ENCODE measurements at regions not wholly inside any gene's neighbourhood (a gene's known extent, or its start where the extent isn't known, plus 50 kb on each side); places are given as distances from the start of the nearest gene placed in this dataset.

DNA sequence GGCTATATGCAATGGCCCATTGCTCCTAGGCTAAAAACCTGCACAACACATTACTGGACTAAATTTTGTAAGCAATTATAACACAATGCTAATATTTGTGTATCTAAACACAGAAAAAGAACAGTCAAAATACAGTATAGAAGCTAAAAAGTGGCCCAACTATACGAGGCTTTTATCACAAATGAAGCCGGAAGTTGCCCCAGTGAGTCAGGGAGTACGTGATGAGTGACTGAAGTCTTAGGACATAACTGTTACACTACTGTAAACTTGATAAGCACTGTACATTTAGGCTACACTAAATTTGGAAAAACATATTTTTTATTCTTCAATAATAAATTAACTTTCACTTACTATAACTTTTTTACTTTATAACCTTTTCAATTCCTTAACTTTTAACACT, 105.2 kb upstream of the PRR16 start:
- intact Hi-C loops (cut with DNase I), result no loop called here
- Histone ChIP-seq H3K4me3 (no peak overlapping the region), H3K9me3 (no peaks in the 10 kb centered on the region), H3K27me3 (no peaks in the 10 kb centered on the region), H3K27ac (no peak overlapping the region), H3K36me3 (no peaks in the 10 kb centered on the region), H3K4me1 (no peaks in the 10 kb centered on the region)
- DNase-seq (ENCODE audit: extremely low spot score in 2 of 2), result no peak
- TF ChIP-seq POLR2AphosphoS5 (IDR thresholded peaks at IDR 0.05; ENCODE audit: insufficient read depth in 1 of 2, low read depth in 1 of 2), result no peak
- TF ChIP-seq, protein P1, sequence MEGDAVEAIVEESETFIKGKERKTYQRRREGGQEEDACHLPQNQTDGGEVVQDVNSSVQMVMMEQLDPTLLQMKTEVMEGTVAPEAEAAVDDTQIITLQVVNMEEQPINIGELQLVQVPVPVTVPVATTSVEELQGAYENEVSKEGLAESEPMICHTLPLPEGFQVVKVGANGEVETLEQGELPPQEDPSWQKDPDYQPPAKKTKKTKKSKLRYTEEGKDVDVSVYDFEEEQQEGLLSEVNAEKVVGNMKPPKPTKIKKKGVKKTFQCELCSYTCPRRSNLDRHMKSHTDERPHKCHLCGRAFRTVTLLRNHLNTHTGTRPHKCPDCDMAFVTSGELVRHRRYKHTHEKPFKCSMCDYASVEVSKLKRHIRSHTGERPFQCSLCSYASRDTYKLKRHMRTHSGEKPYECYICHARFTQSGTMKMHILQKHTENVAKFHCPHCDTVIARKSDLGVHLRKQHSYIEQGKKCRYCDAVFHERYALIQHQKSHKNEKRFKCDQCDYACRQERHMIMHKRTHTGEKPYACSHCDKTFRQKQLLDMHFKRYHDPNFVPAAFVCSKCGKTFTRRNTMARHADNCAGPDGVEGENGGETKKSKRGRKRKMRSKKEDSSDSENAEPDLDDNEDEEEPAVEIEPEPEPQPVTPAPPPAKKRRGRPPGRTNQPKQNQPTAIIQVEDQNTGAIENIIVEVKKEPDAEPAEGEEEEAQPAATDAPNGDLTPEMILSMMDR (IDR thresholded peaks at IDR 0.05), result no peak

DNA sequence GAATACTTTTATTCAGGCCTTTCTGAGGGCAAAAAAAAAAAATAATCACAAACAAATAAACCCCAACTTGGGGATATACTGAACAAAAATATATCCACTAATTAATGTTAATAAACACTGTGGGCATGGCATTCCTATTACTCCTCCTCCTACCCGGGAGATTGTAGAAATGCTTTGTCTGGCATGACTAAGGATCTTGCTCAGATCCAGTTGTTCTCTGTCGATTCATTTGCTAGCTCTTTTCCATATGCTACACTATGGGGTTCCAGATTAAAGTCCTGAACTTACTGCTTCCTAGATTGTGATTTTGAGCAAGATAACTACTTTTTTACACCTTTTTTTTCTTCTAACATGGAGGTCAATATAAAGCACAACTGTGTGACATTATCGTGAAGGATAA, 102.2 kb upstream of the PRR16 start:
- Histone ChIP-seq H3K27ac (no peak overlapping the region), H3K36me3 (no peaks in the 10 kb centered on the region), H3K9me3 (no peaks in the 10 kb centered on the region), H3K27me3 (no peaks in the 10 kb centered on the region), H3K4me1 (no peaks in the 10 kb centered on the region), H3K4me3 (no peak overlapping the region)
- DNase-seq (ENCODE audit: extremely low spot score in 2 of 2), result no peak
- TF ChIP-seq, protein P1 (IDR thresholded peaks at IDR 0.05), result no peak
- TF ChIP-seq POLR2A (IDR thresholded peaks at IDR 0.05), result no peak
- no peak for TF ChIP-seq POLR2AphosphoS5 (IDR thresholded peaks at IDR 0.05; ENCODE audit: insufficient read depth in 1 of 2, low read depth in 1 of 2)
- intact Hi-C loops (cut with DNase I), result no loop called here

DNA sequence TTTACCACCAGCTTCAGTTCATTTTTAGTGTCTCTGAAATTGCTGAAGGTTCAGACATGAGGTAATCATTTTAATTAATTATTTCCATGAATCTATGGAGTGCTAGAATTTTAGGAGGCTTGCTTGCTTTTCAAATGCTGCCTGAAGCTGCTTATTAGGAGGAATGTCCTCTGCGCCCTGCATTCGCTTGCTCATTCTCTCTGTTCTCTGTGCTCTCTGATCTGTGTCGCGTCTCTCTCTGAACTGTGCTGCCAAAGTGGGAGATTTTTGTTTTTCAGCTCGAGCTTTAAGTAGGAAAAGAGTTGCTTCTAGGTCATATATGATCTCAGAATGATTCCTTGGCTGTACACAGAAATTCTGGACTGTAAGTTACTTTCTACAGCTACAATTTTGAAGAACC, 101.7 kb upstream of the PRR16 start:
- Histone ChIP-seq H3K27me3 (no peaks in the 10 kb centered on the region), H3K36me3 (no peaks in the 10 kb centered on the region), H3K27ac (no peak overlapping the region), H3K4me3 (no peak overlapping the region), H3K9me3 (no peaks in the 10 kb centered on the region), H3K4me1 (no peaks in the 10 kb centered on the region)
- intact Hi-C loops (cut with DNase I), result no loop called here
- no peak for DNase-seq (ENCODE audit: extremely low spot score in 2 of 2)
- TF ChIP-seq, protein P1 (IDR thresholded peaks at IDR 0.05), result no peak
- TF ChIP-seq POLR2AphosphoS5 (IDR thresholded peaks at IDR 0.05; ENCODE audit: insufficient read depth in 1 of 2, low read depth in 1 of 2) (no peak), POLR2A (IDR thresholded peaks at IDR 0.05) (no peak)

DNA sequence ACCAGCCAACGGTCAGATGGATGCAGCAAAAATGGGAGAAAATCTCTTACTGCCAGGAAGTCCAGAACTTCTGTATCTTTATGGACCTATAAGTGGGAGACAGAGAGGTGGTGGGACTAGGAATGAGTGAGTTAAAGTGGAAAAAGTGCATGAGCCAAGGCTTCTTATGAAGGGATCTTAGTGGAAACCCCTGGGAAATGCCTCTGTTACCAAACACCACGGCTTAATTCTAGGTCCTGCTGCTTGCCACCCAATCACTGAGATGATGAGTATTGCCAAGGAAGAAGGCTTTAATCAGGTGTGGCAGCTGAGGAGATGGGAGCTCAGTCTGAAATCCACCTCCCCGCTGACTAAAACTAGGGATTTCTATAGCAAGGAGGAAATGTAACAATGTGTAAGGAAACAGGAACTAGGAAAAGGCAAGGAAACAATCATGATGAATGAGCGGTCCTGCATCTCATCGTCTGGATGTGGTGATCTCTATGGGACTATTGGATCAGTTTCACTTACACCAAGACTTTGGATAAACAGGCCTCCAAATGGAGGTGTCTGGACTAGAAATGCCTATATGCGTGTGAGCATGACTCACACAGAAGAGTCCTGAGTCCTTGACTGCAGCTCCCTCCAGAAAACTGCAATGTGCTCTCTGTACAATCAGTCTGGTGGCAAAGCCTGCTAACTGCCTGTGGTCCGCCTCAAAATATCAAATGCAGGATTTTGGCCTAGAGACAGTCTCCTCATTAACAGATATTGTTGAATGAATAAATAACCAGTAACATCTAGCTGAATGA, 98.2 kb upstream of the PRR16 start:
- Histone ChIP-seq H3K27me3 (no peaks in the 10 kb centered on the region), H3K4me3 (no peak overlapping the region), H3K4me1 (no peaks in the 10 kb centered on the region), H3K9me3 (no peaks in the 10 kb centered on the region), H3K36me3 (no peaks in the 10 kb centered on the region), H3K27ac (no peak overlapping the region)
- TF ChIP-seq POLR2A (IDR thresholded peaks at IDR 0.05) (no peak), POLR2AphosphoS5 (IDR thresholded peaks at IDR 0.05; ENCODE audit: insufficient read depth in 1 of 2, low read depth in 1 of 2) (no peak)
- TF ChIP-seq, protein P1 (IDR thresholded peaks at IDR 0.05), result no peak
- intact Hi-C loops (cut with DNase I), result no loop called here
- no peak for DNase-seq (ENCODE audit: extremely low spot score in 2 of 2)

DNA sequence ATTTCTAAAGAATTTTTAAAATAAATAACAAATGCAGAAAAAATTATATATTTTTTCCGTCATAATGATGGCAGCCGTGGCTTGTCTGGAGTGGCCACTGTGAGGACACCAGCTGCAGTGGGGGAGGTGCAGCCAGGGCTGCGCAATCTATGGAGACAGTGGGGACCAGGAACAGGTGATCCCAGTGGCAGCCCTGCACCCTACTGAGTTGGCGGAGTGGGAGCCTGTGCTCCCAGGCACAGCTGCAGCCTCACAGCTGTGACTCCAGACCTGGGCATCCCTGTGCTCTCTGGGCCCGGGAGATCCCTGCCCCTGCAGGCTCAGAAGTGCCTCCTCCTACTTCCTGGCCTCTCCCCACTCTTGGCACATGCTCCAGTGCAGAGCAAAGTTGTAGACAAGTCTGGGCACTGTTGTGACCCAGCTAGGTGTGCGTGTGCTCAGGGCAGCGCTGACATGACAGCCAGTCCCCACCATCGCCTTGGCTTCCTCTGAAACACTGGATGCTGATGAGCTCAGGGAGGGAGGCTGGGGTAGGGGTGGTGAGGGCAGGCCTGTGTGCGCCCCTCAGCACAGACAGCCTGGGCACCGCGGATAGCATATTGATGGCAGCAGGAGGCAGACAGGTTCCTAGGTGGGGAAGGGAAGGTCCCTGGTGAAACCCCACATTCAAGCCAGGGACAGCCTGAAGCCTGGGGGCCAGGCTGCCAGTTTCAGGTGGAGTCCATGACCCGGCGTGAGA, 96.0 kb upstream of the PRR16 start:
- Histone ChIP-seq H3K27ac (no peak overlapping the region), H3K9me3 (no peaks in the 10 kb centered on the region), H3K36me3 (no peaks in the 10 kb centered on the region), H3K27me3 (no peaks in the 10 kb centered on the region), H3K4me1 (no peaks in the 10 kb centered on the region), H3K4me3 (no peak overlapping the region)
- DNase-seq (ENCODE audit: extremely low spot score in 2 of 2), result no peak
- intact Hi-C loops (cut with DNase I), result no loop called here
- TF ChIP-seq, protein P1 (IDR thresholded peaks at IDR 0.05), result no peak
- no peak for TF ChIP-seq POLR2AphosphoS5 (IDR thresholded peaks at IDR 0.05; ENCODE audit: insufficient read depth in 1 of 2, low read depth in 1 of 2)
- TF ChIP-seq POLR2A (IDR thresholded peaks at IDR 0.05), result no peak
